NAMALWA (cell line): ENCODE measurements at regions not wholly inside any gene's neighbourhood (a gene's known extent, or its start where the extent isn't known, plus 50 kb on each side); places are given as distances from the start of the nearest gene placed in this dataset.

Experiments used
- DNase-seq: peaks from one replicate; pipeline ENCODE4 v3.0.0-alpha.2; 2015; ENCODE audit warnings: low spot score

DNA sequence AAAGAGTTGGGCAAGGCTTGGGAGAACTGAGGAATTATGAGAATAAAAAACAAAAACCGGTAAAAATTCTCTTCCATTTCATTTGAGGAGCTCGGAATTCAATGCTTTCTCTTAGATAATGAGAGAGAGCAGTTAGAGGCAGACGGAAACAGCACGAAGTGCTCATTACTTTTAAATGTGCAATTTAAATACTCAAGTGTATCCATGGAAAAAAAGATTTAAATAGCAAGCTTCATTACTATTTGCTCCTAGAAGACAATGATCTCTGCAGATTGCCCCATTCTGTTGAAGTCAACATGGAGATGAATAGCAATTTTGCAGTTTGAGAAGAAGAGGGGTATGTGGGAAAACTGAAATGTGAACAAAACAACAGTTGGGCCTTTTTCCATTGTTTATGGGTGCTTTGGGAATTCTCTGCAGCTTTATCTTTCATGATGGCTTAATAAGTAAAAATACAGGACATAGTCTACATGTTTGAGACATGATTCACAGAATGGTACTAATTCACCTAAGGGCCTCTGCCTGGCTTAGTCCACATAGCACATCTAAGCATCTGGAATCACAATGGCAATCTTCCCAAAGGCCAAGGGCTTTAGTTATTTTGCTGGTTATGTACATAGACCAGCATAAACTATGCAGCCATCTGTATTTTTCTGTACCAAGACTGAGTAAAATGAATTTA lies 512.7 kb upstream of the FAT1 start:
- no peak for DNase-seq

DNA sequence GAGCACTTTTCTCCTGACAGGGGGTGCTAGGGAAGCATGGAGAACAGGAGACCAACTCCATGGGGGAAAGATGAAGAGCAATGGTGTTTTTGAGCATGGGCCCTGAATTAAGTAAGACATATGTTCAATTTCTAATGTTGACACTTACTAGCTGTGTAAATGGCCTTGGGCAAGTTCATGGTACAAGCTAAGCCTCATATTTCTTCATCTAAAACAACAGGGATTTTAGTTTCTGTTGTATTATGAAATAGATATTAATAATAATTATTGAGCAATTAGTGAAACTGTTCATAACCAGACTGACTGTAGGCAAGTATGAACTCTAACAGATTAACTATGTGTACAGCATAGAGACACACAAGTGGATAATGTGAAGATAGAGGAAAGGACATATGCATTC lies 515.0 kb upstream of the FAT1 start:
- DNase-seq, result no peak

DNA sequence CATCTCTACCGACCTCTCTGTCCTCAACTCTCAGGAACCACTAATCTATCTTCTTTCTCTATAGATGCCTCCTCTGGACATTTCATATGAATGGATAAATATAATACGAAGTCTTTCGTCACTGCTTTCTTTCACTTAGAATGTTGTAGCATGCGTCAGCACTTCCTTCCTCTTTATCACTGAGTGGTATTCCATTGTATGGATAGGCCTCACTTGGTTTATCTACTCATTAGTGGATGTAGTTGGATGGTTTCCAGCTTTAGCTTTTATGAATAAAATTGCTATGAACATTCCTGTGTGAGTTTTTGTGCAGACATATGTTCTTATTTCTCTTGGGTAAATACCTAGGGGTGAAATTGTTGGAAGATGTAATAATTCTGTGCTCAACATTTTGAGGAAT lies 528.2 kb upstream of the FAT1 start:
- DNase-seq, result no peak

- DNase-seq, result no peak
These were observed 533.2 kb upstream of the FAT1 start for GRCh38 chr4:187256897-187257296.

DNA sequence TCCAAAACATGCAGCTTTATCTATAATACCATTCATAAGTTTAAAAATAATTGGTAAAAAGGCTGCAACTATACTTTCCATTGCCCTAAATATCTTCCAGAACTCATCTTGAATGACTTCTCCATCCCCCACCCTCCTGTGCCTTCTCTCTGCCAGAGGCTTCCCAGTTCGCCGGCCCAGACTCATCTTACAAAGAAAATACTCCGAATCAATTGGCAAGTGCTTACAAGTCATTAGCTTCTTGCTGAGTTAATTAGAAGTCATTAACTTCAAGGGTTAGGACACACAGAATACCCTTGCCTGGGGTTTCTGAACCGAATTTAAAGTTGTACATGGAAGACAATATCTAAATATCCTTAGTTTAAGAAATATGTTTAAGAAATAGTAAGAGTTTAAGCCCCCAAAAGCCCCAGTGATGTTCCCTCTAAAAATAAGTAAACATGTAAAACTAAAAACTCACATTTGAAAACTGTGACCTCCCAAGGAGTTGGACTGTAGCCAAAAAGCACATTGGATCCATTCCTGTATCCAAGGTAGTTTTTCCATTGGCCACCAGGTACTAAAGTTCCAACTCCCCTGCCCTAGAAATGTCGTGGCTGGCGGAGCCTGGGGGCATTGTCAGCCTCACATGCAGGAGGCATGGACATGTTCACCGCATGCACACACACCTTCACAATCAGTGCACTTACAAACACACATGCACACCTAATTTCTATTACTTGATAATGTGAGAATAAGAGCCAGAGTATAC lies 535.2 kb upstream of the FAT1 start:
- DNase-seq, result no peak

DNA sequence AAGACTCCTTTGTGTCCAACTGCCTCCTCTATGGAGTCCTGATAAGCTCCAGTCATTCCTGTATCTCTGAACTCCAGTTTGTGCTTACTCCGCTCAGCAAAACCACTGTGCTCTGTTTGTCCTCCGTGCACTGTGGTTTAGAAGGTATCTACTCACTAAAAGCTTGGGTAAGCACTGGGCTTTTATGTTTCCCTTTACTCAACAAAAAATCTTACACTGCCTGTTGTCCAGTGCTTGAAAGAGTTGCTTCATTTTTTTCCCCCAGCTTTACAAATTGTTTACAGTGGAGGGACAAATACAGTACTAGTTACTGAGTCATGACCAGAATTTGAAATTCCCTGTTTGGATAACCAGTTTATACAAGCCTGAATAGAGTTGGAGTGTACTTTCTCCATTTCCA lies 545.3 kb upstream of the FAT1 start:
- no peak for DNase-seq

DNA sequence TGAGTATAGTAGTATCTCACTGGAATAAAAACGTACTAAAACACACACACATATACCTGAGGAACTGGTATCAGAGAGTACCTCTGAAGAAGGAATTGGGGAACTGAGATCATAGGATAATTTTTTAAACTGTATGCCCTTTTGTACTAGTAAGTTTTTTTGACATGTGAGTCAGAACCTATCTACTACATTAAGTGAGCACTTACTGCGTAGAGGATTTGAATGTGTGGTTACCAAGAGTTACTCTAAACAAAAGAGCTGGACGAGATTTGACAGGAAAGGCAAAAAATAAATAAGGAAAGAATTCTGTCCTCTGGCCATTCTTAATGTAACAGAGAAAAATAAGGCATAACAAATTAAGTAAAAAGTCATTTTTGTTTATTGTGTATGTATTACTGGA lies 546.5 kb upstream of the FAT1 start:
- no peak for DNase-seq

DNA sequence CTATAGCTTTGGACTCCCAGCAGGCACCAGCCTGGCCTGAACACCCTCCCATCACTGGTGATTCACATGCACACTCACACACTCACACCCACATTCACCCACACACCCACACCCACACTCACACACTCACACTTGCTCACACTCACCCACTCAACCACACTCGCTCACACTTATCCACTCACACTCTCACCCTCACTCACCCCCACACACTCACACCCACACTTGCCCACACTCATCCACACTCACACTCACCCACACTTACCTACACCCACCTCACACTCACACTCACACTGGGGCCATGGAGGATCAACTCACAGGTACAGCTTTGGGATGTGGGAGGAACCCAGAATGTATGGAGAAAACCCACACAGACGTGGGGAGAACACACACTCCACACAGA lies 548.2 kb upstream of the FAT1 start:
- DNase-seq, result no peak

GRCh38 chr4:187274153-187274552 lies 550.5 kb upstream of the FAT1 start:
- no peak for DNase-seq

- no peak for DNase-seq
These were observed 553.2 kb upstream of the FAT1 start for GRCh38 chr4:187276736-187277408.

DNA sequence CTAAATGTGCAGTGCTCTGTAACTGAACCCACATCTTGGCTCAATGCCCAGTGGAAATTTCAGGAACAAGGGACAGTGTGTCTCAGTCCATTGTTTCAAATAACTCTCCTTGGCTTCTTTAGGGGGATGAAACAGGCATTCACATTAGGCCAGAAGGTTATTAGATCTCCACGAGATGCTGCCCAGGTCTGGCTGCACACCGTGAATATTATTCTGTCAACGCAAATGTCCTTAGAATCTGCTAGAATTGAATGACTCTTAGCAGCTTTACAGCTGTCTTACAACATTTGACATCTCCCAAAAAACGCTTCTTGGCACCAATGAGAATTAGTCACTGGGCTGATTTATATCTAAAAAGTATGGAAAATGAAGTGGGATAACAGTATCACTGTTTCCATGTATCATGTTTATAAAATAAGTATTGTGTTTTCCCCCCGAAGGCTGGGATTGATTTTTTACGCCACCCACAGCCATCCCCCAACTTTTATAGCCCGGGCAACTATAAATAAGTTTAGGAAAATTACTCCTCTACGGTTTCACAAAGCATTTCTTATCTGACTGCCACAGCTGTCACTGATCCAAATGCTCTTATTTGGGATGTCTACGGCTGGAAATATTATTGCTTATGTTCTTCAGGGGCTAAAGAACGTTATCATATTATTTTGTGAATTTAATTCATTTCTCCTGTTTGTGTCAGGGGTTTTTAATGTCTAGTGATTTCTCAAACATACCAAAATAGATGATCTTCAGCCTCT lies 559.7 kb upstream of the FAT1 start:
- no peak for DNase-seq

DNA sequence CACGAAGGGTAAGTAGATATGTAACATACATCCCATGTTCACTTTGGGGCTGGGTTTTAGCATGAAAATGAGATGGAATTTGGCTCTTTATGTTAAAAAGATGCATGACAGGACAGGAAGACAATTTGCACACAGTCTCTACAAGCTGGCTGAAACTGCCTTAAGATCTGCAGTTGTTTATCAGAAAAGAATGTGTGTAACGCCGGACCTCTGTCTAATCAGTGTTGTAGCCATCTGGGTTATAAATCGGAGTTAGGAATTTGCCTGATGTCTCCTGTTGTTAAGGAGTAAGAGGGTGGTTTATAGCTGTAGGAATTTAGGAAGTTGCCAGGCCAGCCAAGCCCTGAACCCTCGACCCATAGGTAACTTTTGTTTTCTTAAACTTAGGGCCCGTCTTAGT lies 562.9 kb upstream of the FAT1 start:
- DNase-seq, result no peak

GRCh38 chr4:187289371-187289770 lies 565.7 kb upstream of the FAT1 start:
- no peak for DNase-seq

- no peak for DNase-seq
These were observed 571.2 kb upstream of the FAT1 start for GRCh38 chr4:187294861-187295260.

GRCh38 chr4:187301923-187302322 lies 578.3 kb upstream of the FAT1 start:
- DNase-seq, result no peak

DNA sequence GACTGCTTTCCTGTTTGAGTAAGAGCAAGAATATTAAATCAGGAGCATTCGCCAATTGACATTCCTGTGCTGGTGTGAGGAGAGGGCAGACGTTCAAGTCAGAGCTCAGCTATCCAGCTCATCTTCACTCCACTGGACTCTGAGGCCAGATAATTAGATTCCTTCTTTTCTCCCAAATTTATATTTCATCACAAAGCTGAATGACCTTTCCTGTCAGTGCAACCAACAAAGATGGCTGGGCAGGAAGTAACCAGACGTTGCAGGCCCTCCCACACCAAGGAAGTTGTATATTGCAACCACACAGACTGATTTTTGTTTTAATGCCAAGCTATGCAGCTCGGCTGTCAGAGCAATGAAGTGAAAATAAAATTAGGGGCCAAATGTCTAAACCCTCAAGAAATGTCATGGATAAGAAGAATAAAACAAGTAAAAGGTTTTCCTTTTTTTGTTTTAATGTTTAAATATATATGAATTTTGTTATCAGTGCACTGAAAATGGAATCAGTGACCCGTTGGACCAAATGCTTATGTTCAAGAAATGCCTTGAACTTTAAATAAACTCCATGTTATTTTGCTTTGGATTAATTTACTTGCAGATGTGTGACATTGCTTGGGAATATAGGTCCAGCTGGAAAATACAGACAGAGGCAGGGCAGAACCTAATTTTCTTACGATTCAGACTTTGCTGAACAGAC lies 578.9 kb upstream of the FAT1 start:
- no peak for DNase-seq

DNA sequence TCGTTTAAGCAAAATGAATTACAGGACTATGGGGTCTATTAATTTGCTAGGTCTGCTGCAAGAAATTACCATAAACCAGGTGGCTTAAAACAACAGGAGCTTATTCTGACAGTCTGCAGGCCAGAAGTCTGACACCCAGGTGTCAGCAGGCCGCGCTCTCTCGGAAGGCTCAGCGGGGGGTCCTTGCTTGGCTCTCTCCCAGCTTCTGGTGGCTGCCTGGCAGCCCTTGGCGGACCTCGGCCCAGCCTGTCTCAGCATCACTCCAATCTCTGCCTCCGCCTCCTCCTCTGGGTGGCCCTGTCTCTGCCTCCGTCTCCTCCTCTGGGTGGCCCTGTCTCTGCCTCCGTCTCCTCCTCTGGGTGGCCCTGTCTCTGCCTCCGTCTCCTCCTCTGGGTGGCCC lies 580.5 kb upstream of the FAT1 start:
- no peak for DNase-seq

- no peak for DNase-seq
These were observed 583.5 kb upstream of the FAT1 start for GRCh38 chr4:187307131-187307530.

- DNase-seq, result no peak
These were observed 585.8 kb upstream of the FAT1 start for GRCh38 chr4:187309456-187309855.

GRCh38 chr4:187312299-187312698 lies 588.6 kb upstream of the FAT1 start:
- DNase-seq, result no peak

DNA sequence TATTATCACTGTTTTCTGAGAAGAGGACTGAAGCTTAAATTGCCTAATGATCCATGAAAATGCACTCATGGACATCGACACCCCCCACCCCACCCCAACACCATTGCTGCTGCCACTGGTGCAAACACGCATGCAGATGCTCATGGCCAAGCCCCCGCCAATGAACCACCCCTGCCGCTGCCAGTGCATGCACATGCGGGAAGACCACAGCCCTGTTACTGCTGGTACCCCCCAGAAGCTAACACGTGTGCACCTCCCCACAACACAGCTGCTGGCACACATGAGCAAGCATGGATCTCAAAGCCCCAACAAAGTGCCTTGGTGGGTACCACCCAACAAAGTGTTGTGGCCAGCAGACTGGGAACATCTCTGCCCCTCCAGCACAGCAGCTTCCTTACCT lies 594.1 kb upstream of the FAT1 start:
- DNase-seq, result no peak

DNA sequence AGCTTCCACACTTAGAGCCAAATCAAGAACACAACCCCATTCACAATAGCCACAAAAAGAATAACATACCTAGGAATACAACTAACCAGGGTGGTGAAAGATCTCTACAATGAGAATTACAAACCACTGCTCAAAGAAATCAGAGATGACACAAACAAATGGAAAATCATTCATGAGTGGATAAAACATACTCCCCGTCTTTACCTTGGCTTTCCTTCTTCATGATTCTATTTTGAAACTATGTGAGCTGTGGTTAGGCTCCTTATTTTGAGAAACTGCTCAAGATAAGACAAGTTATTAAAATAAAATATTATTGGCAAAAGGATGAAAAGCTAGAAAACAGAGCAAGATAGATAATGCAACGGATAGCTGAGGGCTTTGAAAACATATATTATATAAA lies 598.1 kb upstream of the FAT1 start:
- DNase-seq, result no peak
